GM20000 (cell line): ENCODE measurements at regions not wholly inside any gene's neighbourhood (a gene's known extent, or its start where the extent isn't known, plus 50 kb on each side); places are given as distances from the start of the nearest gene placed in this dataset.

Experiments
- DNase-seq: peaks from one replicate; pipeline ENCODE4 v3.0.0; 2012; ENCODE audit warnings: low spot score
- TF ChIP-seq, protein P1 (sequence below): IDR thresholded peaks from 2 replicates; pipeline ENCODE4 v1.5.1; 2012; ENCODE audit warnings: mild to moderate bottlenecking, control low read depth; ENCODE audit errors: extremely low read depth, missing control alignments

- DNase-seq = no peak
- TF ChIP-seq, protein P1, sequence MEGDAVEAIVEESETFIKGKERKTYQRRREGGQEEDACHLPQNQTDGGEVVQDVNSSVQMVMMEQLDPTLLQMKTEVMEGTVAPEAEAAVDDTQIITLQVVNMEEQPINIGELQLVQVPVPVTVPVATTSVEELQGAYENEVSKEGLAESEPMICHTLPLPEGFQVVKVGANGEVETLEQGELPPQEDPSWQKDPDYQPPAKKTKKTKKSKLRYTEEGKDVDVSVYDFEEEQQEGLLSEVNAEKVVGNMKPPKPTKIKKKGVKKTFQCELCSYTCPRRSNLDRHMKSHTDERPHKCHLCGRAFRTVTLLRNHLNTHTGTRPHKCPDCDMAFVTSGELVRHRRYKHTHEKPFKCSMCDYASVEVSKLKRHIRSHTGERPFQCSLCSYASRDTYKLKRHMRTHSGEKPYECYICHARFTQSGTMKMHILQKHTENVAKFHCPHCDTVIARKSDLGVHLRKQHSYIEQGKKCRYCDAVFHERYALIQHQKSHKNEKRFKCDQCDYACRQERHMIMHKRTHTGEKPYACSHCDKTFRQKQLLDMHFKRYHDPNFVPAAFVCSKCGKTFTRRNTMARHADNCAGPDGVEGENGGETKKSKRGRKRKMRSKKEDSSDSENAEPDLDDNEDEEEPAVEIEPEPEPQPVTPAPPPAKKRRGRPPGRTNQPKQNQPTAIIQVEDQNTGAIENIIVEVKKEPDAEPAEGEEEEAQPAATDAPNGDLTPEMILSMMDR = no peak
These were observed 70.5 kb upstream of the HMGN3 start for GRCh38 chr6:79305020-79305419.

- DNase-seq = no peak
- TF ChIP-seq, protein P1 = no peak
These were observed 67.9 kb upstream of the HMGN3 start for GRCh38 chr6:79302341-79302740.

DNA sequence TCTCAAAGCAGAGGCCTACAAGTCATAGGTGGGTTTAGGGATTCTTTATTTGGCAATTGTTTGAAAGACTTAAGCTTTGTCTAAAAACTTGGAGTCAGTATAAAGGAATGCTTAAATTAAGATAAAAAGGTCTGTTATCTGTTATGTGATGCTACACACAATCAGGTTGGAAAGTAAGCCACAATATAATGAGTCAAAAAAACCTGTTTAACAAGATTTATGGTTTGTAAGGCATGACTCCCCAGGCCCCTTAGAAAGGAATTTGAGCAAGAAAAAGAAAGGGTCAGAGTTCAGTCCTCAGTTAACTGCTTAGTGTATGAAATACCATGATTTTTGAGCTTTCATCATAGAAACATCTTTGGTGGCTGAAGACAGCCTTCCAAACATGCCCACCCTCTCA, 66.8 kb upstream of the HMGN3 start:
- DNase-seq = no peak
- TF ChIP-seq, protein P1 = no peak

GRCh38 chr6:79296211-79296610, 61.7 kb upstream of the HMGN3 start:
- TF ChIP-seq, protein P1 = no peak
- no peak for DNase-seq
